ENCODE measurements at regions not wholly inside any gene's neighbourhood (a gene's known extent, or its start where the extent isn't known, plus 50 kb on each side); places are given as distances from the start of the nearest gene placed in this dataset.
"Not testable (repeated sequence)": the region's sequence is repeated elsewhere in the genome, so short reads cannot be mapped to it uniquely, and the experiment has no call there.

- not testable (repeated sequence) for TF ChIP-seq POLR2A, CTCF (IDR thresholded peaks at IDR 0.05)
These were observed 99.5 kb downstream of the SLC25A46 start for GRCh38 chr5:110838357-110838756.

All from suprapubic skin (tissue), 3 donors.